ENCODE measurements at regions not wholly inside any gene's neighbourhood (a gene's known extent, or its start where the extent isn't known, plus 50 kb on each side); places are given as distances from the start of the nearest gene placed in this dataset.

DNA sequence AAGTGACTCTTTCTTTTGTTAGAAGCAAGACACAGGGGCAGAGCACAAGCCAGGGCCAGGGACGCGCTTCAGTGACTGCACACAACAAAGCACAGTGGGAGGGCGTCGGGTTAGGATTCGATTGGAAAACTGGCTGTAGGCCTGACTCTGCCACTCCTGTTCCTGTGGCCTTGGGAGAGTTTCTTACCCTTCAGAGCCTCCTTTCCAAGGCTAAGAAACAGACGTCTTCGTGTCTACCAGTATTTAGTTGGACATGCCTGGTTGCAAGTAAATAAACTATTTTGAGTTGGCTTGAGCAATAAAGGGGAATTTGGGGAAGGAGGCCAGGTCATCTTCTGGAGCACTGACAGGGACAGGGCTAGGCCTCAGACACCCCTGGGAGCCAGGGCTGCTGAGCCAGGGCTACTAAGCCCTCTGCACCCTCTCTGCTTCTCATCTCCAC, 549.1 kb downstream of the INSC start:
- no peak for DNase-seq (ENCODE audit: low spot score)
- peak overlapping the region; percentile 59 for H3K27ac ChIP-seq

DNA sequence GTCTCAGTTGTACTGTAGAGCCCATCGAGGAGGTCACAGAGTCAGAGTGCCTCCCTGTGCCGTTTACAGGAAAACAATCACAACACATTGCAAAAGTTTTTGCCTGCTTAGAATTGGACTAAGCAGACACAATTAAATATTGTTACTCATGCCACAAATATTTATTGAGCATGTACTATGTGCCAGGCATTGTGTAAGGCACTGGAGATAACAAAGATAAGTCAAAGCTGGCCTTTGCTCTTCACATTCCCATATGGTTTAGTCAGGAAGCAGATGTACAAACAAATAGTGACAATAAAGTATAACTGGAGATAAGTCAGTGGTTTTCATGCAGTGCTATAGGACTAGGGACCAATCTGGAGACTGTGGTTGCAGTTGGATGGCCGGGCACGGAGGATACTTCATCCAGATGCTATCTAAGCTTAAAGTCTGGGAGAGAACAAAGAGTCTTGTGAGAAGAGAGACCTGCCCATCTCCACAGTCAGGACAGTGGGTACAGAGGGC, 550.7 kb downstream of the INSC start:
- H3K4me2 ChIP-seq: no peak overlapping the region
- H3K9me3 ChIP-seq (ENCODE audit: low read depth): no peaks in the 10 kb centered on the region
- no peaks in the 10 kb centered on the region for H3K9me2 ChIP-seq (replicated peaks; ENCODE audit: insufficient read depth)
- no peak overlapping the region for H3K4me3 ChIP-seq
- DNase-seq (ENCODE audit: low spot score): peak; percentile 57
- H4K20me1 ChIP-seq (ENCODE audit: insufficient read depth, poor library complexity, severe bottlenecking): no peaks in the 10 kb centered on the region
- H3K36me3 ChIP-seq (replicated peaks; ENCODE audit: insufficient read depth, low read depth): no peaks in the 10 kb centered on the region
- peak overlapping the region; percentile 52 for H3K27ac ChIP-seq
- H3K27me3 ChIP-seq: no peaks in the 10 kb centered on the region
- H2AFZ ChIP-seq: no peak overlapping the region
- WGBS (ENCODE audit: low lambda C conversion rate, missing lambda C conversion rate): 66% methylated on average over 4 of the region's 4 CpGs
- TF ChIP-seq EZH2 (IDR thresholded peaks at IDR 0.05; ENCODE audit: borderline replicate concordance) (no peak), EZH2phosphoT487 (IDR thresholded peaks at IDR 0.05; ENCODE audit: low read depth, severe bottlenecking, unreplicated experiment) (no peak)
- TF ChIP-seq, protein P1, sequence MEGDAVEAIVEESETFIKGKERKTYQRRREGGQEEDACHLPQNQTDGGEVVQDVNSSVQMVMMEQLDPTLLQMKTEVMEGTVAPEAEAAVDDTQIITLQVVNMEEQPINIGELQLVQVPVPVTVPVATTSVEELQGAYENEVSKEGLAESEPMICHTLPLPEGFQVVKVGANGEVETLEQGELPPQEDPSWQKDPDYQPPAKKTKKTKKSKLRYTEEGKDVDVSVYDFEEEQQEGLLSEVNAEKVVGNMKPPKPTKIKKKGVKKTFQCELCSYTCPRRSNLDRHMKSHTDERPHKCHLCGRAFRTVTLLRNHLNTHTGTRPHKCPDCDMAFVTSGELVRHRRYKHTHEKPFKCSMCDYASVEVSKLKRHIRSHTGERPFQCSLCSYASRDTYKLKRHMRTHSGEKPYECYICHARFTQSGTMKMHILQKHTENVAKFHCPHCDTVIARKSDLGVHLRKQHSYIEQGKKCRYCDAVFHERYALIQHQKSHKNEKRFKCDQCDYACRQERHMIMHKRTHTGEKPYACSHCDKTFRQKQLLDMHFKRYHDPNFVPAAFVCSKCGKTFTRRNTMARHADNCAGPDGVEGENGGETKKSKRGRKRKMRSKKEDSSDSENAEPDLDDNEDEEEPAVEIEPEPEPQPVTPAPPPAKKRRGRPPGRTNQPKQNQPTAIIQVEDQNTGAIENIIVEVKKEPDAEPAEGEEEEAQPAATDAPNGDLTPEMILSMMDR (IDR thresholded peaks at IDR 0.05; ENCODE audit: poor library complexity): no peak
- no peaks in the 10 kb centered on the region for H3K79me2 ChIP-seq
- peaks cover 20% of the 10 kb centered on the region for H3K4me1 ChIP-seq (ENCODE audit: insufficient read depth)

More for the DNA sequence above, 549.1 kb downstream of the INSC start:
- Histone ChIP-seq H3K27me3 (no peaks in the 10 kb centered on the region), H3K9me3 (ENCODE audit: low read depth) (no peaks in the 10 kb centered on the region), H2AFZ (no peak overlapping the region), H3K36me3 (replicated peaks; ENCODE audit: insufficient read depth, low read depth) (no peaks in the 10 kb centered on the region), H3K4me1 (ENCODE audit: insufficient read depth) (peaks cover 19% of the 10 kb centered on the region), H3K4me3 (no peak overlapping the region), H3K4me2 (no peak overlapping the region), H3K9me2 (replicated peaks; ENCODE audit: insufficient read depth) (no peaks in the 10 kb centered on the region), H4K20me1 (ENCODE audit: insufficient read depth, poor library complexity, severe bottlenecking) (no peaks in the 10 kb centered on the region), H3K79me2 (no peaks in the 10 kb centered on the region)
- TF ChIP-seq EZH2phosphoT487 (IDR thresholded peaks at IDR 0.05; ENCODE audit: low read depth, severe bottlenecking, unreplicated experiment): no peak
- TF ChIP-seq, protein P1 (IDR thresholded peaks at IDR 0.05; ENCODE audit: poor library complexity): no peak
- TF ChIP-seq EZH2 (IDR thresholded peaks at IDR 0.05; ENCODE audit: borderline replicate concordance): no peak
- WGBS (ENCODE audit: low lambda C conversion rate, missing lambda C conversion rate): 67% methylated on average over 7 of the region's 7 CpGs

DNA sequence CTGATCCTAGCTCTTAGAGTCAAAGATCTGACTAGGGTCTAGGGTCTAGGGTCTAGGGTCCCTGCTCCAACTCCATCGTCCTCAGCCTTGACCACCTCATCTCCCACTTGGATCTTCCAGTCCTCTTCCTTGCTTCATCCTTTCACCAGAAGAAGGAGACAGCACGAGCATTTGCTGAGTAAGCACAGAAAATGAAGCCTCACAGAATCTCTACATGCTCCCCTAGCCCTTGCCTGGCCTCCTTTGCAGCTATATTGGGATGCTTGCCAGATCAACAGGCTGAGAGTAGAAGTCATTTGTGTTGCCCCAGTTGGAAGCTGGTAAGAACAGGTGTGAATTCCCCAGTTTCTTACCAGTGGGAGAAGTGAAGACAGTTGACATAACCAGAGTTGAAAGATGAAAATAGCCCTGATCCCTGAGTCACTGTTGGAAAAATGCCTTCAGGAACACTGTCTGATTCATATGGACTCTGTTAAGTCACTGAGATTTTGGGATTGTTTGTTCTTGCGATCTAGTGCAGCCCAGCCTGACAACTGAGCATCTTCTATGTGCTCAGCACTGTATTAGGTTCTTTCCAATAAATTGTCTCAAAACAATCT, 552.5 kb downstream of the INSC start:
- Histone ChIP-seq H3K4me3 (no peak overlapping the region), H3K27ac (no peak overlapping the region)
- DNase-seq (ENCODE audit: low spot score): no peak

More for the DNA sequence above, 552.5 kb downstream of the INSC start:
- Histone ChIP-seq H2AFZ (no peak overlapping the region), H3K4me2 (no peak overlapping the region), H3K27me3 (no peaks in the 10 kb centered on the region), H3K9me3 (ENCODE audit: low read depth) (no peaks in the 10 kb centered on the region), H3K36me3 (replicated peaks; ENCODE audit: insufficient read depth, low read depth) (no peaks in the 10 kb centered on the region), H3K9me2 (replicated peaks; ENCODE audit: insufficient read depth) (no peaks in the 10 kb centered on the region), H4K20me1 (ENCODE audit: insufficient read depth, poor library complexity, severe bottlenecking) (no peaks in the 10 kb centered on the region), H3K79me2 (no peaks in the 10 kb centered on the region), H3K4me1 (ENCODE audit: insufficient read depth) (peaks cover 17% of the 10 kb centered on the region)
- 83% methylated on average over 3 of the region's 3 CpGs for WGBS (ENCODE audit: low lambda C conversion rate, missing lambda C conversion rate)
- TF ChIP-seq EZH2phosphoT487 (IDR thresholded peaks at IDR 0.05; ENCODE audit: low read depth, severe bottlenecking, unreplicated experiment) (no peak), EZH2 (IDR thresholded peaks at IDR 0.05; ENCODE audit: borderline replicate concordance) (no peak)
- TF ChIP-seq, protein P1 (IDR thresholded peaks at IDR 0.05; ENCODE audit: poor library complexity): no peak
